PC-9 (cell line): ENCODE measurements at regions not wholly inside any gene's neighbourhood (a gene's known extent, or its start where the extent isn't known, plus 50 kb on each side); places are given as distances from the start of the nearest gene placed in this dataset.

ENCODE experiments used
- CTCF ChIP-seq: fragments of 200-600 bp; sonication (generic); conservative IDR thresholded peaks from 2 replicates; pipeline ENCODE4 v1.6.1; 2017; ENCODE audit warnings: mixed run types, antibody characterized with exemption, mild to moderate bottlenecking, moderate library complexity
- EZH2 ChIP-seq: fragments of 200-600 bp; sonication (generic); IDR thresholded peaks from 2 replicates; pipeline ENCODE4 v1.8.0; 2017; ENCODE audit warnings: antibody characterized with exemption, low read depth

GRCh38 chr1:59025898-59026426 lies 242.1 kb upstream of the JUN start:
- TF ChIP-seq CTCF (no peak), EZH2 (no peak)
